ENCODE measurements at regions not wholly inside any gene's neighbourhood (a gene's known extent, or its start where the extent isn't known, plus 50 kb on each side); places are given as distances from the start of the nearest gene placed in this dataset.

- no peak overlapping the region for H3K4me3 ChIP-seq (ENCODE audit: low read depth, low read length)
- no peak for DNase-seq (ENCODE audit: low read depth)
- no peak for TF ChIP-seq CTCF (IDR thresholded peaks at IDR 0.05; ENCODE audit: insufficient read depth, low read depth, low read length, missing control alignments)
Observed at GRCh38 chr3:66098436-66098835, 59.7 kb upstream of the MAGI1 start.

GRCh38 chr3:66097647-66098046, 58.9 kb upstream of the MAGI1 start:
- DNase-seq (ENCODE audit: low read depth): no peak
- H3K4me3 ChIP-seq (ENCODE audit: low read depth, low read length): no peak overlapping the region
- TF ChIP-seq CTCF (IDR thresholded peaks at IDR 0.05; ENCODE audit: insufficient read depth, low read depth, low read length, missing control alignments): no peak

GRCh38 chr3:66095295-66096001, 56.7 kb upstream of the MAGI1 start:
- no peak overlapping the region for H3K4me3 ChIP-seq (ENCODE audit: low read depth, low read length)
- DNase-seq (ENCODE audit: low read depth): no peak
- TF ChIP-seq CTCF (IDR thresholded peaks at IDR 0.05; ENCODE audit: insufficient read depth, low read depth, low read length, missing control alignments): no peak

GRCh38 chr3:66093981-66094380, 55.3 kb upstream of the MAGI1 start:
- H3K4me3 ChIP-seq (ENCODE audit: low read depth, low read length): no peak overlapping the region
- DNase-seq (ENCODE audit: low read depth): peak; percentile 15
- TF ChIP-seq CTCF (IDR thresholded peaks at IDR 0.05; ENCODE audit: insufficient read depth, low read depth, low read length, missing control alignments): no peak

- TF ChIP-seq CTCF (IDR thresholded peaks at IDR 0.05; ENCODE audit: insufficient read depth, low read depth, low read length, missing control alignments): no peak
- no peak overlapping the region for H3K4me3 ChIP-seq (ENCODE audit: low read depth, low read length)
- no peak for DNase-seq (ENCODE audit: low read depth)
Observed at GRCh38 chr3:66092175-66092995, 53.7 kb upstream of the MAGI1 start.
